ENCODE measurements at regions not wholly inside any gene's neighbourhood (a gene's known extent, or its start where the extent isn't known, plus 50 kb on each side); places are given as distances from the start of the nearest gene placed in this dataset.

GRCh38 chr6:81609736-81610135 is 142.7 kb downstream of the TENT5A start:
- no peak for TF ChIP-seq CTCF (IDR thresholded peaks at IDR 0.05)
- no peak for TF ChIP-seq POLR2A (IDR thresholded peaks at IDR 0.05)

All from lower leg skin (tissue), 3 donors.